NCI-H524 treated with DMSO at 0.1 percent for 48 hours (cell line): ENCODE measurements at regions not wholly inside any gene's neighbourhood (a gene's known extent, or its start where the extent isn't known, plus 50 kb on each side); places are given as distances from the start of the nearest gene placed in this dataset.

Experiments used
- DNase-seq: peaks from one replicate; lab custom pipeline; 2025; lab: John Stamatoyannopoulos, UW

- no peak for DNase-seq
Observed at GRCh38 chr2:221337957-221338685, 234.0 kb downstream of the EPHA4 start.

- no peak for DNase-seq
Observed at GRCh38 chr2:221342388-221342787, 229.7 kb downstream of the EPHA4 start.

DNA sequence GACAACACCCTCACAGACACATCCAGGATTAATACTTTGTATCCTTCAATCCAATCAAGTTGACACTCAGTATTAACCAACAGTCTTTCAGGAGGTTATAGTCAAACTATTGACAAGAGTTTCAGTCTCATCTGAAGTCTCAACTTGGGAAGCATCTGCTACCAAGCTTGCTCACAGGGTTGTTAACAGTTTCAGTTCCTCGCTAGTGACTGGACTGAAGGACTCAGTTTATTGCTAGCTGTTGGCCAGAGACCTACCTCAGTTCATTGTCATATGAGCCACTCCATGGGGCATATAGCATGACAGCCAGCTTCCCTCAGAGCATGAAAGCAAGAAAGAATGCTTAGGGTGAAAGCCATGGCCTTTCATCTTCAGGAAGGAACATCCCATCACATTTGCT lies 228.6 kb downstream of the EPHA4 start:
- no peak for DNase-seq

- DNase-seq = no peak
Observed at GRCh38 chr2:221345516-221345915, 226.6 kb downstream of the EPHA4 start.

DNA sequence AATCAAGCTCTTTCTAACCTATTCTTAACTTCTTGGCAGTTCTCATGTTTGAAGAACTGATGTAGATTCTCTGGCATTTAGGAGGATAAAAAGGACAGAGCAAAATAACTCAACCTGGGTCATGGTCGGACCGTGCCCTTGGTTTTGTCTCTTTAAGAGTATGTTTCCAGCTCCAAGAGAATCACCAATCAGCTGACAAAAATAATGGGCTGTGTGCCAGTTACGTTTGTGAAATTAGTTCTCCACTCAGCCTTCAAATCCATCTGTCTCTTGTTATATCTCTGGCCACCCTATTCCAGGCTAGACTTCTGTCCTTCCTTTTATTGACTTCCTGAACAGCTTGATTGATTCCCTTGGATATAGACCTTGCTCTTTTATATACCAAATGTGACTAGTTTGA lies 225.7 kb downstream of the EPHA4 start:
- DNase-seq = no peak

DNA sequence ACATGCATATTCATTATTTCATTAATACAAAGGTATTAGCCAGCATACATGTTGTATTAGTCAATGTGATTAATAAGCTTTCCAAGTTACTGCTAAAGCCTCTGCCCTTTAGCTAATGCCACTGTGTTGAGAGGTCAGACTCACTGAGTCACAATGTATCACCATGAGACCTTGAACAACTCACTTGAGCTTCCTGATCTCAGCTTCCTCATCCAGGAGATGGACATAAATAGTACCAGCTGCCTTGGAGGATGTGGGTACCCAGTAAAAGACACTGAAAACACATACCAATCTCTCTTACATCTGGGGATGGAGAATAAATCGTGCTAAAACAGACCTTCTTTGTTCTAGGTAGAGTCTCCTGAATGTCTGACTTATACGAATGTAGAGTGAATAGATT lies 224.6 kb downstream of the EPHA4 start:
- DNase-seq = no peak

DNA sequence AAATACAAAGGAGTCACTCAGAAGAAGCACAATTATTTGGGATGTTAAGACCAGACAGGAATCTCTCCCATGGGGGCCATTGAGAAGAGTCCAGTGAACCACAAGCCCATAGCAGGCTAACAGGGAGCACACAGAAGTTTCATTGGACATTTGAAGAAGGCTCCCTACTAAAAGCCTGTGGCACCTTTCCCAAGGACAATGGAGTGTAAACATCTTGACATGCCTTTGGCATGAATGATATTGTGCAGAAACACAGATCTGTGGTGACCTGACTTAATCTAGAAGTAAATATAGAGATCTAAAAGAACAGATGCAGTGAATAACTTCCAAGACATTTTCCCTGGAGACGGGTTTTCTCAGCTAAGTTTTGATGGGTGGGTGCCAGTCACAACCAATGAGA lies 221.5 kb downstream of the EPHA4 start:
- no peak for DNase-seq

GRCh38 chr2:221353201-221353600 lies 218.9 kb downstream of the EPHA4 start:
- DNase-seq = no peak

DNA sequence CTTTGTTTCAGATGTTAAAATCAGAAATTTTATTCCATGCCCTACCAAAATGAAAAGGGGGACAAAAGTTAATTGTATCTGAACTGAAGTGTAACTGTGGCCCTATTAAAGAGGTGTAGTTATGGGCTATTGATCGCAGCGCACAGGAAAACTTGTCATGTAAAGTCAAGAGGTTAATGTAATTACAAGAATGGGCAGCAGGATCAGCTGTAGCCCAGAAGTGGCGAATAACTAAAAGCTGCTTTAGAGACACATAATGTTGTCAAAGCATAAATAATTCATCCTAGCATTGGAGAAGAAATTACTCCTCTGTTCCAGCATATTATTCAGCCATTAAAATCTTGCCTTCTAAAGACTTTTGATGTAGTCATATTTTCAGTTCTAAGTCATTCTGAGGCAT lies 211.8 kb downstream of the EPHA4 start:
- no peak for DNase-seq

GRCh38 chr2:221360742-221361141 lies 211.4 kb downstream of the EPHA4 start:
- DNase-seq = no peak

GRCh38 chr2:221361633-221362032 lies 210.5 kb downstream of the EPHA4 start:
- DNase-seq = no peak

GRCh38 chr2:221364672-221365071 lies 207.4 kb downstream of the EPHA4 start:
- DNase-seq = no peak
